ENCODE measurements at regions not wholly inside any gene's neighbourhood (a gene's known extent, or its start where the extent isn't known, plus 50 kb on each side); places are given as distances from the start of the nearest gene placed in this dataset.

- TF ChIP-seq POLR2AphosphoS5 (IDR thresholded peaks at IDR 0.05) (no peak), POLR2A (IDR thresholded peaks at IDR 0.05) (no peak), CTCF (IDR thresholded peaks at IDR 0.05) (no peak), EP300 (IDR thresholded peaks at IDR 0.05) (no peak)
Observed at GRCh38 chr7:69205581-69205980, 392.7 kb upstream of the AUTS2 start.
